HEK293 (cell line): ENCODE measurements at regions not wholly inside any gene's neighbourhood (a gene's known extent, or its start where the extent isn't known, plus 50 kb on each side); places are given as distances from the start of the nearest gene placed in this dataset.

Experiments used
- CTCF ChIA-PET: fragments of 350-600 bp; formaldehyde crosslinking; extraction: SDS; loops from one replicate; lab custom pipeline; 2021; ENCODE audit warnings: antibody characterized with exemption; lab: Yijun Ruan, JAX
- POLR2A ChIA-PET: fragments of 300-600 bp; formaldehyde crosslinking; extraction: SDS; loops from one replicate; lab custom pipeline; 2020; ENCODE audit warnings: antibody characterized with exemption, inconsistent platforms; lab: Yijun Ruan, JAX
- H3K27ac ChIP-seq: fragments of 200-500 bp; sonication (Bioruptor generic); 2 replicates; pipeline ENCODE4 v1.5.1; 2014; ENCODE audit warnings: low read depth, low read length, control low read depth, inconsistent platforms; ENCODE audit errors: extremely low read depth
- H3K36me3 ChIP-seq, 2 experiments: fragments of 200-500 bp in 1 of 2; sonication (Bioruptor generic) in 1 of 2; 1 replicate in 1 of 2; 2 replicates in 1 of 2; pipeline ENCODE4 v1.5.1; 2014 to 2017; ENCODE audit warnings: inconsistent platforms in 2 of 2, low read length in 2 of 2; ENCODE audit not compliant: control insufficient read depth in 2 of 2, insufficient read depth in 1 of 2
- H3K4me1 ChIP-seq: fragments of 200-500 bp; sonication (Bioruptor generic); 2 replicates; pipeline ENCODE4 v1.5.1; 2014; ENCODE audit warnings: mild to moderate bottlenecking, low read length, inconsistent platforms; ENCODE audit not compliant: control insufficient read depth, insufficient read depth
- H3K4me3 ChIP-seq: 2 replicates; pipeline ENCODE4 v1.5.1; 2011; ENCODE audit warnings: low read depth, mild to moderate bottlenecking, control low read depth, low read length, moderate library complexity
- H3K9me3 ChIP-seq: fragments of 200-500 bp; sonication (Bioruptor generic); 2 replicates; pipeline ENCODE4 v1.5.1; 2014; ENCODE audit warnings: low read depth, low read length, inconsistent platforms; ENCODE audit not compliant: control insufficient read depth, insufficient read depth
- AEBP2 ChIP-seq: fragments of 450-650 bp; formaldehyde crosslinking; IDR thresholded peaks from 2 replicates; pipeline ENCODE4 v1.5.1; 2016; ENCODE audit warnings: missing biosample characterization, missing genetic modification characterization, borderline replicate concordance
- FEZF1 ChIP-seq: fragments of 450-650 bp; formaldehyde crosslinking; IDR thresholded peaks from 2 replicates; pipeline ENCODE4 v1.5.1; 2016; ENCODE audit warnings: missing biosample characterization, missing genetic modification characterization
- HIC1 ChIP-seq: fragments of 450-650 bp; formaldehyde crosslinking; IDR thresholded peaks from 2 replicates; pipeline ENCODE4 v1.5.1; 2016; ENCODE audit warnings: missing biosample characterization, missing genetic modification characterization
- KLF16 ChIP-seq: fragments of 450-650 bp; formaldehyde crosslinking; IDR thresholded peaks from 2 replicates; pipeline ENCODE4 v1.5.1; 2017; ENCODE audit warnings: missing biosample characterization, missing genetic modification characterization
- PRDM10 ChIP-seq: fragments of 450-650 bp; formaldehyde crosslinking; IDR thresholded peaks from 2 replicates; pipeline ENCODE4 v1.5.1; 2016; ENCODE audit warnings: missing biosample characterization, missing genetic modification characterization
- RBAK ChIP-seq: fragments of 450-650 bp; formaldehyde crosslinking; IDR thresholded peaks from 2 replicates; pipeline ENCODE4 v1.5.1; 2016; ENCODE audit warnings: missing biosample characterization, missing genetic modification characterization
- ZNF112 ChIP-seq: fragments of 450-650 bp; formaldehyde crosslinking; IDR thresholded peaks from 2 replicates; pipeline ENCODE4 v1.5.0; 2017; ENCODE audit warnings: missing biosample characterization, missing genetic modification characterization
- ZNF132 ChIP-seq: fragments of 450-650 bp; formaldehyde crosslinking; IDR thresholded peaks from 2 replicates; pipeline ENCODE4 v1.5.1; 2017; ENCODE audit warnings: missing biosample characterization, missing genetic modification characterization, borderline replicate concordance
- ZNF23 ChIP-seq: fragments of 450-650 bp; formaldehyde crosslinking; IDR thresholded peaks from 2 replicates; pipeline ENCODE4 v1.5.1; 2016; ENCODE audit warnings: missing biosample characterization, missing genetic modification characterization, borderline replicate concordance
- ZNF239 ChIP-seq: fragments of 450-650 bp; formaldehyde crosslinking; IDR thresholded peaks from 2 replicates; pipeline ENCODE4 v1.5.1; 2016; ENCODE audit warnings: missing biosample characterization, missing genetic modification characterization
- ZNF274 ChIP-seq, 2 experiments: fragments of 200-500 bp in 1 of 2; fragments of 450-650 bp in 1 of 2; sonication (Bioruptor generic) in 1 of 2; formaldehyde crosslinking in 1 of 2; IDR thresholded peaks; 2 replicates each; pipeline versions ENCODE4 v1.5.1 to v1.6.1; 2014 to 2016; ENCODE audit warnings: borderline replicate concordance in 1 of 2, inconsistent platforms in 1 of 2, low read length in 1 of 2, missing biosample characterization in 1 of 2, missing genetic modification characterization in 1 of 2
- ZNF37A ChIP-seq: fragments of 450-650 bp; IDR thresholded peaks from 2 replicates; pipeline ENCODE4 v1.5.1; 2018; ENCODE audit warnings: missing biosample characterization, missing genetic modification characterization
- ZNF404 ChIP-seq: fragments of 450-650 bp; formaldehyde crosslinking; IDR thresholded peaks from 2 replicates; pipeline ENCODE4 v1.5.1; 2017; ENCODE audit warnings: missing biosample characterization, missing genetic modification characterization
- ZNF513 ChIP-seq: fragments of 450-650 bp; IDR thresholded peaks from 2 replicates; pipeline ENCODE4 v1.5.1; 2018; ENCODE audit warnings: missing biosample characterization, missing genetic modification characterization
- ZNF626 ChIP-seq: fragments of 450-650 bp; sonication (Bioruptor Pico); formaldehyde crosslinking; IDR thresholded peaks from 2 replicates; pipeline ENCODE4 v1.5.1; 2018; ENCODE audit warnings: missing biosample characterization, missing genetic modification characterization, inconsistent platforms
- ZNF645 ChIP-seq: fragments of 450-650 bp; formaldehyde crosslinking; IDR thresholded peaks from 2 replicates; pipeline ENCODE4; 2016; ENCODE audit warnings: missing biosample characterization, missing genetic modification characterization
- ZNF76 ChIP-seq: fragments of 450-650 bp; formaldehyde crosslinking; IDR thresholded peaks from 2 replicates; pipeline ENCODE4; 2016; ENCODE audit warnings: low read depth, missing biosample characterization, missing genetic modification characterization, borderline replicate concordance

GRCh38 chr10:3571310-3571825 lies 213.6 kb downstream of the KLF6 start:
- Histone ChIP-seq H3K36me3 (no peaks in the 10 kb centered on the region), H3K9me3 (no peaks in the 10 kb centered on the region), H3K27ac (no peak overlapping the region), H3K4me1 (no peaks in the 10 kb centered on the region), H3K4me3 (no peak overlapping the region)
- CTCF ChIA-PET, result no interaction called here
- POLR2A ChIA-PET, result no interaction called here
- TF ChIP-seq ZNF23 (tag by site-specific recombination), result no peak

GRCh38 chr10:3570855-3571266 lies 214.1 kb downstream of the KLF6 start:
- Histone ChIP-seq H3K4me3 (no peak overlapping the region), H3K4me1 (no peaks in the 10 kb centered on the region), H3K27ac (no peak overlapping the region), H3K36me3 (no peaks in the 10 kb centered on the region), H3K9me3 (no peaks in the 10 kb centered on the region)
- CTCF ChIA-PET, result no interaction called here
- TF ChIP-seq AEBP2 (tag by site-specific recombination) (no peak), ZNF404 (tag by site-specific recombination) (no peak), ZNF274 (IDR thresholded peaks at IDR 0.05; ENCODE audit: low read length) (no peak), ZNF274 (tag by site-specific recombination; IDR thresholded peaks at IDR 0.05; ENCODE audit: borderline replicate concordance) (no peak), ZNF626 (tag by site-specific recombination) (no peak), KLF16 (no peak), ZNF132 (tag by site-specific recombination) (no peak), HIC1 (tag by site-specific recombination) (no peak)
- POLR2A ChIA-PET, result no interaction called here

- Histone ChIP-seq H3K9me3 (no peaks in the 10 kb centered on the region), H3K27ac (no peak overlapping the region), H3K4me3 (no peak overlapping the region), H3K36me3 (no peaks in the 10 kb centered on the region), H3K4me1 (no peaks in the 10 kb centered on the region)
- TF ChIP-seq ZNF513 (no peak), FEZF1 (no peak), ZNF37A (tag by site-specific recombination) (no peak), ZNF76 (tag by site-specific recombination) (no peak), ZNF645 (tag by site-specific recombination) (no peak), PRDM10 (tag by site-specific recombination) (no peak), ZNF239 (no peak), ZNF132 (tag by site-specific recombination) (no peak), RBAK (no peak), ZNF112 (tag by site-specific recombination) (no peak)
- ChIA-PET CTCF (no interaction called here), POLR2A (no interaction called here)
These were observed 214.8 kb downstream of the KLF6 start for GRCh38 chr10:3570131-3570729.
